Neutrophil (primary cell): ENCODE measurements at regions not wholly inside any gene's neighbourhood (a gene's known extent, or its start where the extent isn't known, plus 50 kb on each side); places are given as distances from the start of the nearest gene placed in this dataset.

ENCODE experiments used
- H3K27ac ChIP-seq: fragments of 200-600 bp; sonication (generic); 2 replicates; pipeline ENCODE4 v1.5.1; 2016; ENCODE audit warnings: mild to moderate bottlenecking, moderate library complexity
- H3K27me3 ChIP-seq: fragments of 200-600 bp; sonication (generic); 2 replicates; pipeline ENCODE4 v1.6.0; 2016; ENCODE audit warnings: mild to moderate bottlenecking
- H3K36me3 ChIP-seq: fragments of 200-600 bp; sonication (generic); 2 replicates; pipeline ENCODE4 v1.5.1; 2017
- H3K4me1 ChIP-seq, 2 experiments: fragments of 200-600 bp in 1 of 2; sonication (generic) in 1 of 2; 1 replicate in 1 of 2; 2 replicates in 1 of 2; pipeline versions ENCODE4 v1.5.1 to v1.6.1; 2013 to 2016; ENCODE audit warnings: low read depth in 1 of 2, low read length in 1 of 2, mild to moderate bottlenecking in 1 of 2, moderate library complexity in 1 of 2; ENCODE audit not compliant: control insufficient read depth in 1 of 2, insufficient read depth in 1 of 2
- H3K4me3 ChIP-seq, 2 experiments: fragments of 200-600 bp in 1 of 2; sonication (generic) in 1 of 2; 1 replicate in 1 of 2; 2 replicates in 1 of 2; pipeline ENCODE4 v1.5.1; 2013 to 2016; ENCODE audit warnings: low read depth in 1 of 2, low read length in 1 of 2, mild to moderate bottlenecking in 1 of 2, moderate library complexity in 1 of 2
- H3K9me3 ChIP-seq: fragments of 200-600 bp; sonication (generic); 2 replicates; pipeline ENCODE4 v1.5.1; 2016
- CTCF ChIP-seq: fragments of 200-600 bp; sonication (generic); IDR thresholded peaks from 2 replicates; pipeline ENCODE4 v1.5.1; 2016; ENCODE audit warnings: antibody characterized with exemption

GRCh38 chr6:14681699-14682487 is 564.0 kb upstream of the JARID2 start:
- no peak overlapping the region for H3K4me3 ChIP-seq
- H3K4me1 ChIP-seq = peaks cover 9 to 10% of the 10 kb centered on the region in 2 experiments
- TF ChIP-seq CTCF = no peak
- no peaks in the 10 kb centered on the region for H3K36me3 ChIP-seq
- peak overlapping the region; percentile 29 for H3K27ac ChIP-seq
- no peaks in the 10 kb centered on the region for H3K9me3 ChIP-seq
- H3K27me3 ChIP-seq = no peaks in the 10 kb centered on the region

- Histone ChIP-seq H3K27ac (no peak overlapping the region), H3K4me1 (peaks cover 9 to 10% of the 10 kb centered on the region in 2 experiments), H3K27me3 (no peaks in the 10 kb centered on the region), H3K4me3 (no peak overlapping the region), H3K9me3 (no peaks in the 10 kb centered on the region), H3K36me3 (no peaks in the 10 kb centered on the region)
- TF ChIP-seq CTCF = no peak
These were observed 563.1 kb upstream of the JARID2 start for GRCh38 chr6:14682812-14683211.

- Histone ChIP-seq H3K9me3 (no peaks in the 10 kb centered on the region), H3K36me3 (no peaks in the 10 kb centered on the region), H3K27me3 (no peaks in the 10 kb centered on the region), H3K4me1 (no peaks in the 10 kb centered on the region), H3K4me3 (no peak overlapping the region), H3K27ac (no peak overlapping the region)
- no peak for TF ChIP-seq CTCF
These were observed 556.2 kb upstream of the JARID2 start for GRCh38 chr6:14689639-14690038.

GRCh38 chr6:14690120-14691056 is 555.5 kb upstream of the JARID2 start:
- Histone ChIP-seq H3K4me3 (no peak overlapping the region), H3K27me3 (no peaks in the 10 kb centered on the region), H3K9me3 (no peaks in the 10 kb centered on the region), H3K4me1 (no peaks in the 10 kb centered on the region), H3K36me3 (no peaks in the 10 kb centered on the region), H3K27ac (no peak overlapping the region)
- TF ChIP-seq CTCF = no peak

- Histone ChIP-seq H3K27ac (peak overlapping the region; percentile 3), H3K9me3 (no peaks in the 10 kb centered on the region), H3K36me3 (no peaks in the 10 kb centered on the region), H3K27me3 (no peaks in the 10 kb centered on the region), H3K4me1 (no peaks in the 10 kb centered on the region), H3K4me3 (no peak overlapping the region)
- TF ChIP-seq CTCF = no peak
These were observed 553.7 kb upstream of the JARID2 start for GRCh38 chr6:14692208-14692607.
